ENCODE measurements at regions not wholly inside any gene's neighbourhood (a gene's known extent, or its start where the extent isn't known, plus 50 kb on each side); places are given as distances from the start of the nearest gene placed in this dataset.
A peak's percentile ranks its signal among the peaks of the same experiment; 100 is the strongest.

DNA sequence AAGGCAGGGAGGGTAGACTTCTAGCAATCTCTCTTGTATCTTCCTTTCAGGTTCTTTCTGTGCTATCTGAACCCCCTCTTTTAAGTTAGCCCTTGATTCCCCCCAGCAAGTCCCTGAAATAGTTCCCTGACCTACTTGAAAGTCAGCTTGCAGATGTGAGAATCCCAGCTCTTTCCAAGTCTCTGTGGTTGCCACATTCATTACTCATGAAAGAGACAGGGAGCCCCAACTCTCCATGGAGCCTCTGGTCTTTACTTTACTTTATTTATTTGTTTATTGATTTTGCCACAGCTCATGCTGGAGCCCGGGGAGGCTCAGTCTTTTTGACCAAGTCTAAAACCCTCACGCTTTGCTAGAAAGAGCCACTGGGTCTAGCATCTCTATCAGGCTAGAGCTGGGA, 193.6 kb upstream of the FAR2 start:
- H3K4me2 ChIP-seq (ENCODE audit: low read length), result no peak overlapping the region
- no peaks in the 10 kb centered on the region for H3K36me3 ChIP-seq (ENCODE audit: low read depth, low read length)
- no peaks in the 10 kb centered on the region for H3K9me3 ChIP-seq (ENCODE audit: low read length)
- no peaks in the 10 kb centered on the region for H3K27me3 ChIP-seq (ENCODE audit: low read length)
- 0 out of 2 replicates have a peak, but pooled peaks cover 3% of the 10 kb centered on the region for H3K9me2 ChIP-seq (replicated peaks; ENCODE audit: low read length)
- ChIA-PET CTCF (interaction anchor here (0.6 kb wide), 1 partner anchor 33 kb away, joined by 3 read pairs; no protein-coding TSS in a partner anchor), POLR2A (ENCODE audit: unreplicated experiment) (interaction anchor here (0.6 kb wide), 1 partner anchor 930 kb away, joined by 6 read pairs; no protein-coding TSS in a partner anchor)
- no peak for ATAC-seq
- H3F3A ChIP-seq (ENCODE audit: low read length, unreplicated experiment), result no peaks in the 10 kb centered on the region
- intact Hi-C loops (cut with micrococcal nuclease), result no loop called here
- peaks cover 12% of the 10 kb centered on the region for H3K4me1 ChIP-seq (ENCODE audit: insufficient read depth, low read length)
- no peak overlapping the region for H3K27ac ChIP-seq (ENCODE audit: low read length)
- H3K9ac ChIP-seq (ENCODE audit: low read length), result no peak overlapping the region
- no peaks in the 10 kb centered on the region for H3K79me2 ChIP-seq (ENCODE audit: low read length)
- TF ChIP-seq, protein P1, sequence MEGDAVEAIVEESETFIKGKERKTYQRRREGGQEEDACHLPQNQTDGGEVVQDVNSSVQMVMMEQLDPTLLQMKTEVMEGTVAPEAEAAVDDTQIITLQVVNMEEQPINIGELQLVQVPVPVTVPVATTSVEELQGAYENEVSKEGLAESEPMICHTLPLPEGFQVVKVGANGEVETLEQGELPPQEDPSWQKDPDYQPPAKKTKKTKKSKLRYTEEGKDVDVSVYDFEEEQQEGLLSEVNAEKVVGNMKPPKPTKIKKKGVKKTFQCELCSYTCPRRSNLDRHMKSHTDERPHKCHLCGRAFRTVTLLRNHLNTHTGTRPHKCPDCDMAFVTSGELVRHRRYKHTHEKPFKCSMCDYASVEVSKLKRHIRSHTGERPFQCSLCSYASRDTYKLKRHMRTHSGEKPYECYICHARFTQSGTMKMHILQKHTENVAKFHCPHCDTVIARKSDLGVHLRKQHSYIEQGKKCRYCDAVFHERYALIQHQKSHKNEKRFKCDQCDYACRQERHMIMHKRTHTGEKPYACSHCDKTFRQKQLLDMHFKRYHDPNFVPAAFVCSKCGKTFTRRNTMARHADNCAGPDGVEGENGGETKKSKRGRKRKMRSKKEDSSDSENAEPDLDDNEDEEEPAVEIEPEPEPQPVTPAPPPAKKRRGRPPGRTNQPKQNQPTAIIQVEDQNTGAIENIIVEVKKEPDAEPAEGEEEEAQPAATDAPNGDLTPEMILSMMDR (conservative IDR thresholded peaks at IDR 0.05; ENCODE audit: low read depth, low read length), result no peak
- TF ChIP-seq EZH2 (IDR thresholded peaks at IDR 0.05; ENCODE audit: low read length, unreplicated experiment), result no peak
- no peak for TF ChIP-seq EZH2phosphoT487 (IDR thresholded peaks at IDR 0.05; ENCODE audit: borderline replicate concordance, low read length)
- no peaks in the 10 kb centered on the region for H4K20me1 ChIP-seq (ENCODE audit: low read length)
- no peak overlapping the region for H2AFZ ChIP-seq (ENCODE audit: low read length)
- no peak overlapping the region for H3K4me3 ChIP-seq (ENCODE audit: low read length)
- no peak for DNase-seq
- no TSS peak for BruUV-seq (replicated peaks)

DNA sequence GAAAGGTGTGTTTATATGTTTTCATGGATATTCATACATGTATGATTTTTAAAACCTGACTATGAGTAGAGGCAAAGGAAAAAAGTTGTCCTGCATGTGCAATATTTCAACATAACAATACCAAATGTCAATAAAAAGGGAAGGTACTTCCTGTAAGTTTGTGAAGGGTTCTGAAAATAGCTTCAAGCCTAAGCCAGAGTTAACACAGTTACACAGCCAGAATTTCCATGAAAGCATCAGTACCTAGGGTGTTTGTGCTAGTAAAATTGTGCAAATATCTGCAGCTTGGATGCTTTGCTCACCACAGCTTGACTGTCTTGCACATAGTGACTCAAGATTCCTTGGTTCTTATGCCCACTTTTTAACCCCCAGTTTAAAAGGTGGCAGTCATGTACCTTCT, 193.1 kb upstream of the FAR2 start:
- Histone ChIP-seq H3K27me3 (ENCODE audit: low read length) (no peaks in the 10 kb centered on the region), H3K36me3 (ENCODE audit: low read depth, low read length) (no peaks in the 10 kb centered on the region), H3K9me3 (ENCODE audit: low read length) (no peaks in the 10 kb centered on the region), H3F3A (ENCODE audit: low read length, unreplicated experiment) (no peaks in the 10 kb centered on the region), H3K9ac (ENCODE audit: low read length) (no peak overlapping the region), H3K4me1 (ENCODE audit: insufficient read depth, low read length) (peaks cover 12% of the 10 kb centered on the region), H3K9me2 (replicated peaks; ENCODE audit: low read length) (0 out of 2 replicates have a peak, but pooled peaks cover 3% of the 10 kb centered on the region), H4K20me1 (ENCODE audit: low read length) (no peaks in the 10 kb centered on the region), H3K79me2 (ENCODE audit: low read length) (no peaks in the 10 kb centered on the region), H3K4me3 (ENCODE audit: low read length) (no peak overlapping the region), H3K27ac (ENCODE audit: low read length) (no peak overlapping the region), H3K4me2 (ENCODE audit: low read length) (no peak overlapping the region), H2AFZ (ENCODE audit: low read length) (no peak overlapping the region)
- POLR2A ChIA-PET (ENCODE audit: unreplicated experiment), result interaction anchor here (0.6 kb wide), 1 partner anchor 931 kb away, joined by 6 read pairs; no protein-coding TSS in a partner anchor
- no peak for ATAC-seq
- intact Hi-C loops (cut with micrococcal nuclease), result no loop called here
- BruUV-seq (replicated peaks), result no TSS peak
- TF ChIP-seq EZH2 (IDR thresholded peaks at IDR 0.05; ENCODE audit: low read length, unreplicated experiment) (no peak), EZH2phosphoT487 (IDR thresholded peaks at IDR 0.05; ENCODE audit: borderline replicate concordance, low read length) (no peak)
- TF ChIP-seq, protein P1 (conservative IDR thresholded peaks at IDR 0.05; ENCODE audit: low read depth, low read length), result no peak
- CTCF ChIA-PET, result no interaction called here
- DNase-seq, result peak; percentile 35

DNA sequence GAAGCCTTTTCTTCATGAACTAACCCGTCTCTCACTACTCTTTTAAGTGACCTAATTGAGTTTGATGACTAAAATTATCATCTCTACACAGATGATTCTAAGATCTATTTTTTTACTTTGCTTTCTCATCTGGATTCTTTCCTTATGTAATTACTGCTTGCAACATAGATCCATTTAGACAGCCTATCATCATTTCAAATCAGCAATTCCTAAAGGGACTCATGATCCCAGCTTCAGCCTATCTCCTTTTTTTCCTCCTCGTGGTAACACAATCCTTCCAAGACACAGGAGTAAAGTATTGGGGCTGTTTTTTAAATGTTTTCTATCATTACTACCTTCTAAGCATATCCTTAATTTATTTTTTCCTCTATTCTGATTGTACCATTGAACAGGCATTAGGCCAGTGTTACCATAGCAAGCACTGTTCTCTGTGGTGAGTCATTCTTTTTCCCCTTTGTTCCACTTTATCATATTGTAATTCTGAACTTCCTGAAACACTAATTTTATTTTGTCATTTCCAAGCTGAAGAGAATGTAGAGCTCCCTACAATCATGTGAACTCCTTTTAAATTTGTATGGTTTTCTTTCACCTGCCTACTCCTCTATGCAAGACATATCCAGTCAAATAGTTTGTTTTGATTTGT, 190.4 kb upstream of the FAR2 start:
- DNase-seq, result peak; percentile 88
- POLR2A ChIA-PET (ENCODE audit: unreplicated experiment), result interaction anchor here (0.6 kb wide), 1 partner anchor 90 kb away, joined by 4 read pairs; no protein-coding TSS in a partner anchor
- peak overlapping the region; percentile 21 for H3K4me2 ChIP-seq (ENCODE audit: low read length)

More for the DNA sequence above, 190.4 kb upstream of the FAR2 start:
- H3K27me3 ChIP-seq (ENCODE audit: low read length), result no peaks in the 10 kb centered on the region
- H4K20me1 ChIP-seq (ENCODE audit: low read length), result no peaks in the 10 kb centered on the region
- H3K27ac ChIP-seq (ENCODE audit: low read length), result peak overlapping the region; percentile 3; the same call in 1 of the 2 replicates
- intact Hi-C loops (cut with micrococcal nuclease), result loop anchor here (1.0 kb wide), 2 partner anchors 50 to 83 kb away; no protein-coding TSS in a partner anchor
- CTCF ChIA-PET, result interaction anchor here (0.6 kb wide), 2 partner anchors 50 to 87 kb away, joined by 3 read pairs; no protein-coding TSS in a partner anchor
- H2AFZ ChIP-seq (ENCODE audit: low read length), result 0 out of 2 replicates have a peak overlapping the region, but pooled peaks have one; percentile 1
- H3K36me3 ChIP-seq (ENCODE audit: low read depth, low read length), result no peaks in the 10 kb centered on the region
- no peak overlapping the region for H3K4me3 ChIP-seq (ENCODE audit: low read length)
- no peak for TF ChIP-seq EZH2phosphoT487 (IDR thresholded peaks at IDR 0.05; ENCODE audit: borderline replicate concordance, low read length)
- TF ChIP-seq, protein P1 (conservative IDR thresholded peaks at IDR 0.05; ENCODE audit: low read depth, low read length), result no peak
- no peak for TF ChIP-seq EZH2 (IDR thresholded peaks at IDR 0.05; ENCODE audit: low read length, unreplicated experiment)
- peak; percentile 81 for ATAC-seq
- no peak overlapping the region for H3K9ac ChIP-seq (ENCODE audit: low read length)
- no TSS peak for BruUV-seq (replicated peaks)
- H3K9me3 ChIP-seq (ENCODE audit: low read length), result no peaks in the 10 kb centered on the region
- 0 out of 2 replicates have a peak, but pooled peaks cover 3% of the 10 kb centered on the region for H3K9me2 ChIP-seq (replicated peaks; ENCODE audit: low read length)
- peaks cover 22% of the 10 kb centered on the region for H3K4me1 ChIP-seq (ENCODE audit: insufficient read depth, low read length)
- H3K79me2 ChIP-seq (ENCODE audit: low read length), result no peaks in the 10 kb centered on the region
- H3F3A ChIP-seq (ENCODE audit: low read length, unreplicated experiment), result no peaks in the 10 kb centered on the region

Measured in PC-3 (cell line).